DMS53 (cell line): ENCODE measurements at regions not wholly inside any gene's neighbourhood (a gene's known extent, or its start where the extent isn't known, plus 50 kb on each side); places are given as distances from the start of the nearest gene placed in this dataset.
A peak's percentile ranks its signal among the peaks of the same experiment; 100 is the strongest.
"Not testable (repeated sequence)": the region's sequence is repeated elsewhere in the genome, so short reads cannot be mapped to it uniquely, and the experiment has no call there.

ENCODE experiments used
- DNase-seq: peaks from one replicate; lab custom pipeline; 2025; lab: John Stamatoyannopoulos, UW

- DNase-seq, result peak; percentile 96
These were observed 134.2 kb downstream of the USP22 start for GRCh38 chr17:20908313-20909267.

GRCh38 chr17:20914658-20915057 lies 128.2 kb downstream of the USP22 start:
- DNase-seq, result no peak

GRCh38 chr17:20916383-20916782 lies 126.4 kb downstream of the USP22 start:
- no peak for DNase-seq

GRCh38 chr17:20917610-20918306 lies 125.1 kb downstream of the USP22 start:
- not testable (repeated sequence) for DNase-seq

GRCh38 chr17:20920095-20920814 lies 122.6 kb downstream of the USP22 start:
- no peak for DNase-seq

GRCh38 chr17:20920815-20921199 lies 122.0 kb downstream of the USP22 start:
- no peak for DNase-seq

GRCh38 chr17:20922128-20922670 lies 120.6 kb downstream of the USP22 start:
- no peak for DNase-seq

- DNase-seq, result no peak
These were observed 118.5 kb downstream of the USP22 start for GRCh38 chr17:20924306-20924705.

- DNase-seq, result no peak
These were observed 117.7 kb downstream of the USP22 start for GRCh38 chr17:20925091-20925490.

- DNase-seq, result no peak
These were observed 116.9 kb downstream of the USP22 start for GRCh38 chr17:20925954-20926353.

GRCh38 chr17:20926532-20926931 lies 116.3 kb downstream of the USP22 start:
- DNase-seq, result no peak

GRCh38 chr17:20927308-20927977 lies 115.4 kb downstream of the USP22 start:
- no peak for DNase-seq

GRCh38 chr17:20929334-20929733 lies 113.5 kb downstream of the USP22 start:
- DNase-seq, result no peak

- DNase-seq, result no peak
These were observed 112.6 kb downstream of the USP22 start for GRCh38 chr17:20930081-20930760.

GRCh38 chr17:20933040-20933439 lies 109.8 kb downstream of the USP22 start:
- DNase-seq, result not testable (repeated sequence)

- DNase-seq, result no peak
These were observed 108.5 kb downstream of the USP22 start for GRCh38 chr17:20934288-20934687.

GRCh38 chr17:20935740-20936139 lies 107.1 kb downstream of the USP22 start:
- peak; percentile 40 for DNase-seq

GRCh38 chr17:20938244-20938643 lies 104.6 kb downstream of the USP22 start:
- DNase-seq, result no peak

GRCh38 chr17:20938988-20939615 lies 103.7 kb downstream of the USP22 start:
- DNase-seq, result no peak

- no peak for DNase-seq
These were observed 100.9 kb downstream of the USP22 start for GRCh38 chr17:20941872-20942271.
